CD4-positive, alpha-beta T cell treated with Interleukin-1 beta for 1 hour (primary cell): ENCODE measurements at regions not wholly inside any gene's neighbourhood (a gene's known extent, or its start where the extent isn't known, plus 50 kb on each side); places are given as distances from the start of the nearest gene placed in this dataset.

Experiments
- DNase-seq, 2 donors: peaks; one replicate each; pipeline ENCODE4 v3.0.0-alpha.2; 2020 to 2022

DNA sequence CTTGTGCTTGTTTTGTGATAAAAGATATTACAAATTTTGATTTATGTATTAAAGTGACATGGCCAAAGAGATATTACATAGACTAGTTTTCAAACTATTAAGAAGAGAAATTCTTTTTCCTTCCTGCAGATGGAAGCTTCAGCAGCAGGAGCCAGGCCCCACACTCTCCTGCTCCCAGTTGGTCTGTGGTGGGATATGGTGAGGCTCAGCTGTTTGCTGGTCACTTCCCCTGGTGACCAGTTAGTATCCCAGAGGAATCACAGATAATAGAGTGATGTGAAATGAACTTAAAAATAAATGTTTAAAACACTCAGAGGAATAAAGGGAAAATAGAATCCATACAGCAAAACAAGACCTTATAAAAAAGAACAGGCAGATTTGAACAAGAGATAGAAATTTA lies 154.7 kb downstream of the KTN1 start:
- no peak for DNase-seq

DNA sequence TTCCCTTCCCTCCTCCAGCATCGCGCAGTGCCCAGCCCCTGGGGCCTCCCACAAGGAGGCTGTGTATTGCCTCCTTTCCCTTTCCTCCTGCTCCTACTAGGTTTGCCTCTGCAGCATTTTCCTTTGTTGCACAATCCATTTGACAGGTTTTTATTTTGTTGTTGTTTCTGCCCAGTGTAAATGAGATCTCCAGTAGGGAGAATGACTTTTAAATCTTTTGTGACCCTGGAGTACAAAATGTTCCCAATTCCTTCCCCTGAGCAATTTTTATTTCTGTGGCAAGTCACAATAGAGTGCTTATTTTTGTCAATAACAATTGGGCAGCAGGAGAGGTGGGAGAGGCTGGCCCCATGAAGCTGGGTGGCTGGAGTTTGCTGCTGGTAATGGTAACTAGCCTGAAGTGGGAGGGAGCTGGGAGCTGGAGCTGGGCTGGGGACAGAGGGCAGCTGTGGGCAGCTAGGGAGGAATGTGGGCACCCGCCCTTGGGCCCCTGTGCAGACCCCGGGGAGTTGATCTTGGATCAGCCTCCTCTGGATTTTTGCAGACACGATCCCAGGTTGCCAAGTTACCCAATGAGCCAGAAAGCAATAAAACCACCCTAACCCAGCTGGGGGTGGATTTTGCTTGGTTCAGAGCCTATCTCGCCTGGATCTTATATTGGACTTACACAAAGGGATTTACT lies 160.1 kb downstream of the KTN1 start:
- no peak for DNase-seq

GRCh38 chr14:55740649-55740989 lies 160.6 kb downstream of the KTN1 start:
- DNase-seq: no peak

DNA sequence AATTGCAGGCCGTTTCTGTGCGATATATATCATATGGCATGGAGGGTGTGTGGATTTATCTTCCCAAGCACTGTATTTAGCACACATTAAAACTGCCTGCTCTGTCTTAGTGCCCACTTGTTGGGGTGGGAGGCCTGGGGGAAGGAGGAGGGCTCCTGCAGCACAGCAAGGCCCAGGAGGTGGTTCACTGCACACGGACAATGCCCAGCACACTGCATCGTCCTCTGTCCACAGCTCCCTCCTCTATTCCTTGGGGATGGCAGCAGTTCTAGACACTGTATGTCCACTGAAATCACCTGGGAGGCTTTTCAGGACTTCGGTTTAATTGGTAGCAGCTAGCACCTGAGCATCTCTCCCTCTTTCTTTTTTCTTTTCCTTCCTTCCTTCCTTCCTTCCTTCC lies 161.2 kb downstream of the KTN1 start:
- no peak for DNase-seq

- DNase-seq: no peak
Observed at GRCh38 chr14:55743551-55743950, 163.5 kb downstream of the KTN1 start.

- no peak for DNase-seq
Observed at GRCh38 chr14:55744321-55744720, 164.3 kb downstream of the KTN1 start.

DNA sequence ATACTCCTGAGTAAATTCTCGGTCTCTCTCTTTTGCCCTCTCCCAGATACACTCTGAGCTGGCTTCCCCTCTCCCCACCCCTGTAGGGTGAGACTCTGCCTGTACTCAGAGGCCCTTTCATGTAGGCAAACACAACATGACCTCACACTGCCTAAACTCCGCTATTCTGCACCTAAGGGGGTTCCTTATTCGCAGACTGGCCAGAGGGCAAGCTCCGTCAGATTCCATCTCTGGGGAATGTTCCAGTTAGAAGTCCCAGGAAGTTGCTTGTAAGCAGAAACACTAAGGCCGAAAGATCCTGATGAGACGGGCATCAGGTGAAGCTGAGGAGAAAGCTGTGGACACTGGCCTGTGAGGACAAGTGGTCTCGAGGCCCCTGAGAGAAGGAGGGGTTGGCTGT lies 165.9 kb downstream of the KTN1 start:
- DNase-seq: no peak

- DNase-seq: no peak
Observed at GRCh38 chr14:55746558-55746957, 166.6 kb downstream of the KTN1 start.

DNA sequence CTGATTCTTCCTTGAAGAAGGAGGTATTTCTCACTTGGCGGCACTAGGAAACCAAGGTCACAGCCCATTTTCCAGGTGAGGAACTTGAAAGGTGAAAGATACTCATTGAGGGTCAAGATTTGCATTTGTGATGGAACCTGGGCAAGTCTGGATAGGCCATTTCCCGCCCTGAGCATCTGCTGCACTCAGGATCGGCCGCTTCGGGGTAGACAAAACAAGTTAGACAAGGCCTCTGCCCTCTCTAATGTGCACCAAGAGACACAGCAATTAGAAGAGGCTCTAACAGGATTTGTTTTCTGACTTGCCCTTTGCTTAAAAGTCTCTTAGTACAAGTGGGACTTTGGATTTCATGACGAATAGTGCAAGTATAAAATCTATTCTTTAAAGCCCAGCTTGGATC lies 167.2 kb downstream of the KTN1 start:
- DNase-seq: no peak

GRCh38 chr14:55749201-55749812 lies 169.3 kb downstream of the KTN1 start:
- no peak for DNase-seq

DNA sequence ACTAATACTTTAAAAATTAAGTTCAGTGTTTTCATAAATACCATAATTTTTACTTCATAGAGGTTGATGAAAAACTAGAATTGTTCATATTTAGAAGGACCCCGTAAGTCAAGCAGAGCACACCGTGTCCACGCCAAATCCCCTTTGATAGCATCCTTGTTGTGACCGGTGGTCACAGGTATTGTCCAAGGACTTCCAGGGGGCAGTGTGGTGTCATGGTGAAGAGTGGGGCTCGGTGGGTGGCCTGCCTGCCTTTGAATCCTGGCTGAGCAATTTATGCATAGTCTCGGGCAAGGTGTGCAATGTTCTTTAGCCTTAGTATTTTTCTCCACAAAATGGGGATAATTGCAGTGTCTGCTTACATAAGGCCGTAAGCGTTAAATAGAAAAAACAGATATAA lies 169.9 kb downstream of the KTN1 start:
- no peak for DNase-seq

- no peak for DNase-seq
Observed at GRCh38 chr14:55752580-55753390, 172.8 kb downstream of the KTN1 start.

DNA sequence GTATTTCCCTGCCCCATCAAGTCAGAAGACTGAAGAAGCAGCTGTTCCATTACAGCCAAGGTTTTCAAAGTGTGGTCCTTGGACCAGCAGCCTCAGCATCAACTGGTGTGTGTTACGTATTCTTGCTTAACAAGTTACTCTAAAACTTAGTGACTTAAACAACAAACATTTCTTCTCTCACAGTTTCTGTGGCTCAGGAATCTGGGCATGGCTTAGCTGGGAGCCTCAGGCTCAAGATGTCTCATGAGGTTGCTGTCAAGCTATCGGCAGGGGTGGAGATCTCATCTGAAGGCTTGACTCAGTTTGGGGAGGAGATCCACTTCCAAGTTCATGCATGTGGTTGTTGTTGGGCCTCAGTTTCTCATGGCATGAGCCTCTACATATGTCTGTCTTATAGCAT lies 174.5 kb downstream of the KTN1 start:
- no peak for DNase-seq

DNA sequence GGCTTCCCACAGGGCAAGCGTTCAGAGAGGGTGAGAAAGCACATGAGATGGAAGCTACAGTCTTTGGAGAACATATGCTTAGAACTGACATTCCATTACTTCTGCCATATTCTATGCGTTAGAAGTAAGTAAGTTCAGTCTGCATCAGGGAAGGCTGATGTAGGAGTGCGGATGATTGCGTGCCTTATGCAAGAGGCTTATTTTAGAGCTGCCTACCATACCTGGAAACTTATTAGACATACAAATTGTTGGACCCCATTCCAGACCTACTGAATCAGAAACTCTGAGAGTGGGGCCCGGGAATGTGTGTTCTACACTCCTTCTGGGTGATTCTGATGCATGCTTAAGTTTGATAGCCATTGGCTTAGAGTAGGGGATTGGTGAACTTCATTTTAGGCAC lies 174.9 kb downstream of the KTN1 start:
- no peak for DNase-seq

GRCh38 chr14:55756078-55756477 lies 176.1 kb downstream of the KTN1 start:
- no peak for DNase-seq

DNA sequence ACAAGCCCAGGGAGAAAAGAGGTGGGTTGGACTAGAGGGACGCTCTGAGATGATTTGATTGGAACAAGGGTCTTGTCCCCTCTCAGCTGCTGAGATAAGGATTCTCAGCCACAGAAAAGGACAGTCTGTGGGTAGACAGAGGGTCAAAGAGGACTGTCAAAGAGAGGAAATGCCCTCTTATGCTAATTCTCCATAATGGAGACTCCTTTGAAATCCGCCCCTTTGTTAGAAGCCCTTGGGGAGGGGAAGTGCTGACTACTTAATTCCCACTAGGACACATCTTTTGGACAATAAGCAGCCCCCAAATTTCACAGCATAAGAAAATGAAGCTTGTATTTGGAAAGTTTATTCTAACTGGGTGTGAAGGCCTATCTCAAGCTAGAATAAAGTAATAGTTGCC lies 176.6 kb downstream of the KTN1 start:
- DNase-seq: no peak

DNA sequence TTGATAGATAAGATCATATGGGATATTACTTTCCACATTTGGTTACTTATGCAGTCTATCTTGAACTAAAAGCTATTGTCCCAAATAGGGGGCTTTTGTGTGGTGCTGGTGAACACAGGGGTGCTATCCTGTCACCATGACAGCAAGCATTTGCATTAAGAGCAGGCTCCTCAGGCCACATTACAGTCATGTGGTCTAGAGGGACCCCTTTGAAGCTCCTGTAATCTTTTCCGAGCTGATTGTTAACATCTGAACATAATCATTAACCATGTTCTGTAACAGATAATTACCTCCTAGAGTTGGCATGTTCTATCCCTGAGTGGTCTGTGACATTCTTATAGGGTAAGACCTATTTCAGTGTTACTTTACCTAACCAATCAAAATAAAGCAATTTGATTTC lies 178.8 kb downstream of the KTN1 start:
- no peak for DNase-seq

DNA sequence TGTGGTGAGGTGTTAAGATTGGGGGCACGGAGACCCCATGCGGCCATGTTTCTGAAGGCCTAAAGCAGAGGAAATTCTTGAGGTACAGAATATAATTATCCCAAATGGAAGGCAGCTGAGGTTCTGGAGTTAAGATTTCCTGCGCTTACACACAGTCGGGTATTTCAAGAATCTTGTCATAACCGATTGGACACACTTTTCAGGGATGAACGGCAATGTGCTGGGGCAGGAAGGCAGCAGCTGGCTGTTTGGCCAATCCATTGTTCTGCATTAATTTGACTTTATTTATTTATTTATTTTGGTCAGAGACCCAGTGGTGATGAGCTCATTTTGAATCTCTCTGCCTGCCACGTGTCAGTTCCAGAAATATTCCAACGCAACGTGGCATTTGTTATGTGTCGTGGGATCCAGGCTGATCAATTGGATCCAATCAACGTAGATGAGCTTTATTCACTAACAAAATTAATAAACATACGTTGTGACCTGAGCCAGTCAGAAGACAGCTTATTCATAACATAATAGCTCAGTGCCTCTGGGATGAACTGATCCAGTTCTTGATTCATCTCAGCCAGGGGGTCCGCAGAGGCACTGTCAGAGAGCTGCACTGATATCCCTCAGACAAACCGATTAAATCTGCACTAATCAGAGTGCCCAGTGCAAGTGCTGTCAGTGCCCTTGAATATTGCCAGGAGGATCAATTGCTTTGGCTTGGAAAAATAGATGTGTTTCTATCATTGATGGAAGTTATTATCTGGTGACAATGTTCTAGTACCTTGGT lies 181.0 kb downstream of the KTN1 start:
- no peak for DNase-seq

DNA sequence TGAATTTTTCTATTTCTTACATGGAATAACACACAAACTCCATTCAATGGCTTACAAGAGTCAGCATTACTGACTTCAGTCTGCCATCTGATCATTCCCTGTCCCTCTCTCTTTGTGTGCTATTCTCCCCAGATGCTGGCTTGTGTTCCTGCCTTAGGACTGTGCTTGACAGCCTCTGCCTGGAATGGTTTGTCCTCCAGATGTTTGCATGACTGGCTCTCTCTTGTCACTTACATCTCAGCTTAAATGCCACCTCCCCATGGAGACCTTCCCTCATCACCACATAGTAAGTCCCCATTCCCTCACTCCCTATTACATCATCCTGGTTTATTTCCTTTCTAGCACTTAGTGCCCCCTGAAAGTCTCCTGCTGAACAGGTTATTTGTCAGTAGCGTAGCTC lies 181.6 kb downstream of the KTN1 start:
- DNase-seq: no peak

DNA sequence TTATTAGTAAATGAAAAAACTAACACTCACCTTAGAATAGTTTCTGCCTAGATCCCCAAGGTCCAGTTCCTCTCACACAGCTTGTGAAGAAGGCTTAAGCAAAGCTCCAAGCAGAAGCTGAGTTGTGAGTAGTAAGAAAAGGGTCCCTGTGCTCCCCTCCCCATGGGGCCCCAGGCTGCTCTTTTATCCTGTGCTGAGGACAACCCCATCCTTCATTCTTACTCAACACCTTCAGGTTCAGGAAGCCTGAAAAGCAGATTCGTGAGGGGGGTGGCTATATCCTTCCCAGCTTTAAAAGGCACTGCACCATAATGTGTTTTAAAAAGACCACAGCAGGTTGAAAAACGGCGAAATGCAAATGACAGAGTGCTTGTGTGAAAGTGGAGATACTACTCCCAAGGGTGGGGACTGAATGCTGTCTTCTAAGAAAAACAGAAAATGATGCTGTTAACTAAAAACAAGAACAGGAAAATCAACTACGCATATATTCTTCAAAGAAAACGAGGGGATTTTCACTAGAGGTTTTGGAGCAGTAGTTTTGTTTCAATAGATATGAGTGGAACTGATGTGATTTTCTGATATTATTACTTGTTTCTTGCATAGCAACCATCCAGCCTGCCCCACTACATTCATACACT lies 182.7 kb downstream of the KTN1 start:
- DNase-seq: peak in 1 of 2 donors; percentile 7

DNA sequence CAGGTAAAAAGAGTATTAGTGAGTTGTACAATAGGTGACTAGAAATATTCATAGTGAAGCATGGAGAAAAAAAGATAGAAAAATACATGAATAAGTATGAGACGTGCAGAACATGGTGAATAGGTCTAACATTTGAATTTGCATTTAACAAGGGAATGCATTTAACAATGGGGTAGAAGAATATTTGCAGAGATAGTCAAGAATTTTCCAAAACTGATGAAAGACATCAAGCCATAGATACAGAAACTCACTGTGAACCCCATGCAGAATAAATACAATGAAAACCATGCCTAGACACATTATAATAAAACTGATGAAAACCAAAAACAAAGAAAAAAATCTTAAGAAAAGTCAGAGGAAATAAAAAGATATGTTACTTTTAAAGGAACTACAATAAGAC lies 184.8 kb downstream of the KTN1 start:
- no peak for DNase-seq

DNA sequence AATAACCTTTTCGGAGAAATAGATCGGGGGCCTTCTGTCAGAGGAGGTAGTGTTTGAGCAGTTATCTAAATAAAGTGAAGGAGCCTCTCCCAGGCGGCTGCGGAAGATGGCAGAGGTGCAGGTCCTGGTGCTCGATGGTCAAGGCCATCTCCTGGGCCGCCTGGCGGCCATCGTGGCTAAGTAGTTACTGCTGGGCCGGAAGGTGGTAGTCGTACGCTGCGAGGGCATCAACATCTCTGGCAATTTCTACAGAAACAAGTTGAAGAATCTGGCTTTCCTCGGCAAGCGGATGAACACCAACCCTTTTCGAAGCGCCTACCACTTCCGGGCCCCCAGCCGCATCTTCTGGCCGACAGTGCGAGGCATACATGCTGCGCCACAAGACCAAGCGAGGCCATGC lies 186.1 kb downstream of the KTN1 start:
- DNase-seq: no peak

- DNase-seq: no peak
Observed at GRCh38 chr14:55767286-55767685, 187.3 kb downstream of the KTN1 start.
